Stimulated activated CD4-positive, alpha-beta T cell treated with anti-CD3 and anti-CD28 coated beads, Interleukin-12 subunit alpha, Interleukin-12 subunit beta, amount 100 ng/mL, for 24 hours (primary cell): ENCODE measurements at regions not wholly inside any gene's neighbourhood (a gene's known extent, or its start where the extent isn't known, plus 50 kb on each side); places are given as distances from the start of the nearest gene placed in this dataset.
"Not testable (repeated sequence)": the region's sequence is repeated elsewhere in the genome, so short reads cannot be mapped to it uniquely, and the experiment has no call there.

Source experiments
- DNase-seq, 2 experiments: peaks; one replicate each; pipeline ENCODE4 v3.0.0-alpha.2; 2020; ENCODE audit warnings: low read depth in 2 of 2

GRCh38 chr10:95137990-95138625, 55.9 kb upstream of the ACSM6 start:
- not testable (repeated sequence) for DNase-seq

DNA sequence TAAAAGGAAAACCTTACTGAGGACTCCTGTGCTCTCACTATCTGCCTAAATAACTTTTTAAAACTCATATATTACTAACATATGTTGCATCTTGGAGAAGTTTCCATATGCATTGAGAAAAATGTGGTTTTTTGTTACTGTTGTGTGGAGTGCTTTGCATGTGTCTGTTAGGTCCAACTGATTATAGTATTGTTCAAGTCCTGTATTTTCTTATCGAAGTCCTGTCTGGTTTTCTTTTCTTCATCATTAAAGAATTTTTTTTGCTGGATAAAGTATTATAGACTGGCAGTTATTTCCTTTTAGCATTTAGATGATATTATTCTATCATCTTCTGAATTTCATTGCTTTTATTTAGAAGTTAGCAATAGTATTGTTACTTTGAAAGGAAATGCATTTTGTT, 59.5 kb upstream of the ACSM6 start:
- DNase-seq = no peak

GRCh38 chr10:95133997-95134396, 60.0 kb upstream of the ACSM6 start:
- DNase-seq = no peak

DNA sequence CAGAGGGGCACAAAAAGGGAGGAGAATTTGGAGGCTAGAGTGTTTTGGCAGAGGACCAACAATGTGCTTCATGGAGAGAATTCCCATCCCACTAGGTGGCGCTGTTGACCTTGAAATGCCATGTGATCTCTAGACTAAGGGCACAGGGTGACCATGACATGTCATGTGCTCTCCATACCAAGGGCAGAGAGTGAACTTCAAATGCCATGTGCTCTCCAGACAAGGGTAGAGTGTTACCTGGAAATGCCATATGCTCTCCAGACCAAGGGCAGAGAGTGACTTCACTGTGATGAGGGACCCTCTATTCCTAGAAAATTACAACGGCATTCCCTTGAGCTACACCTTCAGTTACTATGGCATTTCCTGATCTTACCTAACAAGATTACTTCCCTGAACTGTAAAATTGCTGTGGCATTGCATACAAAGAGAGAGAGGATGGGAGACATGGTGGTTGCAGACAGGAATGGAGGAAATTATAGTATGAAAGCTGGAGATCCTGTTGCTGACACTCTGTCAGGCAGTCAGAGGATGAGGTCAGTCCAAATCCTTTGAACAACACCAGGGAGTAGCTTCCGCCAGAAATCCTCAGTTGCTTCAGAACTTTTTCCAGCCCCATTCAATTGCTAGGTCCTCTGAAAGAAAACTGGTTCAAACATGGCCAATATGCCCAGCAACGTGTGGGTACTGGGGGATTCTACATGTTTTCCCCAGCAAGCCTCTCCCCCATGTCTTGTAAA, 60.9 kb upstream of the ACSM6 start:
- peak; percentile 50 to 77 for DNase-seq

GRCh38 chr10:95130429-95130828, 61.1 kb upstream of the CYP2C8 start:
- not testable (repeated sequence) for DNase-seq

DNA sequence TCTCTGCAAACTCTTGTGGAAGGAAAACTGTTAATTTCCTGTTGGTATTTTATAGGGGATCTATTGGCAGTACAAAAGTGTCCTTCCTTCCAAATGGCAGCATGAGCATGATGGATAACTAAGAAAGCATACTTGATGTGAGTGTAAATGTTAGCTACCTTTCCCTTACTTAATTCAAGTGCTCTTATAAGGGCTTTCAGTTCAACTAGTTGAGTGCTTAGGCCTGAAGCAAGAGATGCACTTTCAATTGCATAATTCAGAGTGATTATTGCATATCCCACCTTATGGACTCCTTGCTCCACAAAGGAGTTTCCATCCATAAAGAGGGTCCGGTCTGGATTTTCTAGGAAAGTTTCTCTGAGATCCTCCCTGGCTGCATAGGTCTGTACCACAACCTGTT, 56.3 kb upstream of the CYP2C8 start:
- no peak for DNase-seq

- DNase-seq = no peak
These were observed 53.4 kb upstream of the CYP2C8 start for GRCh38 chr10:95122736-95123135.

DNA sequence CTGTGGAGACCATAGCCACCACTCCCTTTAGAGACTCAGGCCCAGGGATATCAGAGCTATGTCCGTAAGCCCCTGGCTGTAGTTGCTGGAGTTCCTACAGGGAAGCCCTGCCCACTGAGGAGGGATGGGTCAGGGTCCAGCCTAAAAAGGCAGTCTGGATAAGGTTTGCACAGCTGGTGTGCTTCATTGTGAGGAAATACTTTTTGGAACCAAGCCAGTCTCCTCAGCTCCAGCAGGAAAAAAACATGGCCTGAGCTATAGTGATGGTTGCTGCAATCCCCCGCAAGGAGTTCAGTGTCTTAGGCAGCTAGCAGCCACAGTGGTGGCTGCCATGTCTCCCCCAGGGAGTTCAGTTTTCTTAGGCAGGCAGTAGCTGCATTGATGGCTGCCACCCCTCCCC, 52.6 kb upstream of the CYP2C8 start:
- DNase-seq = no peak
